Keratinocyte (primary cell): ENCODE measurements at regions not wholly inside any gene's neighbourhood (a gene's known extent, or its start where the extent isn't known, plus 50 kb on each side); places are given as distances from the start of the nearest gene placed in this dataset.

Experiments used
- DNase-seq: peaks from one replicate; pipeline ENCODE4 v3.0.0-alpha.2; 2011; ENCODE audit warnings: low read depth, missing footprints, low spot score
- FAIRE-seq: peaks from 2 replicates; lab custom pipeline; 2011; peaks lifted over from hg19 to GRCh38; lab: Jason Lieb, UNC
- H2AFZ ChIP-seq: 2 replicates; pipeline ENCODE4 v1.6.0; 2012; ENCODE audit warnings: low read length, control low read depth, inconsistent platforms; ENCODE audit not compliant: control insufficient read depth
- H3K27ac ChIP-seq: 2 replicates; pipeline ENCODE4 v1.5.1; 2011; ENCODE audit warnings: low read length; ENCODE audit not compliant: control insufficient read depth, insufficient read depth
- H3K27me3 ChIP-seq: 3 replicates; pipeline ENCODE4 v1.6.0; 2011; ENCODE audit warnings: low read length; ENCODE audit not compliant: control insufficient read depth, insufficient read depth; ENCODE audit errors: extremely low read depth
- H3K36me3 ChIP-seq, 2 experiments: 2 replicates in 1 of 2; 3 replicates in 1 of 2; pipeline ENCODE4 v1.5.1; 2011; ENCODE audit warnings: low read length in 2 of 2, mild to moderate bottlenecking in 1 of 2; ENCODE audit not compliant: control insufficient read depth in 2 of 2, insufficient read depth in 2 of 2; ENCODE audit errors: extremely low read depth in 1 of 2
- H3K4me1 ChIP-seq: 3 replicates; pipeline ENCODE4 v1.5.1; 2011; ENCODE audit warnings: low read length; ENCODE audit not compliant: control insufficient read depth, insufficient read depth; ENCODE audit errors: extremely low read depth
- H3K4me2 ChIP-seq: 3 replicates; pipeline ENCODE4 v1.6.0; 2011; ENCODE audit warnings: low read depth, low read length; ENCODE audit not compliant: control insufficient read depth, insufficient read depth; ENCODE audit errors: extremely low read depth
- H3K4me3 ChIP-seq, 3 experiments: fragments of 200-600 bp in 1 of 3; sonication (generic) in 1 of 3; 2 replicates in 2 of 3; 3 replicates in 1 of 3; pipeline ENCODE4 v1.5.1; 2011 to 2016; ENCODE audit warnings: low read length in 3 of 3, mild to moderate bottlenecking in 3 of 3, control low read depth in 2 of 3, inconsistent platforms in 1 of 3, low read depth in 1 of 3, mixed read lengths in 1 of 3, mixed run types in 1 of 3, moderate library complexity in 1 of 3; ENCODE audit not compliant: control insufficient read depth in 2 of 3, insufficient read depth in 2 of 3; ENCODE audit errors: extremely low read depth in 1 of 3
- H3K79me2 ChIP-seq: 2 replicates; pipeline ENCODE4 v1.6.0; 2012; ENCODE audit warnings: low read length; ENCODE audit not compliant: control insufficient read depth, insufficient read depth
- H3K9ac ChIP-seq: 3 replicates; pipeline ENCODE4 v1.6.0; 2011; ENCODE audit warnings: low read length; ENCODE audit not compliant: control insufficient read depth, insufficient read depth; ENCODE audit errors: extremely low read depth
- H3K9me1 ChIP-seq: 3 replicates; pipeline ENCODE4 v1.6.0; 2011; ENCODE audit warnings: low read length; ENCODE audit not compliant: control insufficient read depth, insufficient read depth; ENCODE audit errors: extremely low read depth
- H3K9me3 ChIP-seq: 2 replicates; pipeline ENCODE4 v1.5.1; 2012; ENCODE audit warnings: low read depth, low read length; ENCODE audit not compliant: control insufficient read depth
- H4K20me1 ChIP-seq: 3 replicates; pipeline ENCODE4 v1.6.0; 2011; ENCODE audit warnings: low read length; ENCODE audit not compliant: control insufficient read depth, insufficient read depth; ENCODE audit errors: extremely low read depth
- EZH2 ChIP-seq: IDR thresholded peaks from one replicate; pipeline ENCODE4 v1.6.1; 2012; ENCODE audit warnings: inconsistent platforms, mild to moderate bottlenecking, low read length, moderate library complexity
- dilution Hi-C: fragments of 300-500 bp; cut with MboI; formaldehyde crosslinking; loops from one replicate; pipeline ENCODE4 v1.7.0; 2020; ENCODE audit warnings: low sequenced_read_pairs; ENCODE audit not compliant: extremely low pct_ligation_motif_present
- TF ChIP-seq, protein P1 (sequence below), 3 experiments: IDR thresholded peaks in 1 of 3; conservative IDR thresholded peaks in 1 of 3; optimal IDR thresholded peaks in 1 of 3; 2 replicates in 2 of 3; 3 replicates in 1 of 3; pipeline versions ENCODE3 to v1.5.1; 2011; ENCODE audit warnings: low read length in 3 of 3, mild to moderate bottlenecking in 3 of 3, moderate library complexity in 2 of 3, control low read depth in 1 of 3, inconsistent platforms in 1 of 3; ENCODE audit not compliant: insufficient read depth in 2 of 3; ENCODE audit errors: extremely low read depth in 1 of 3

DNA sequence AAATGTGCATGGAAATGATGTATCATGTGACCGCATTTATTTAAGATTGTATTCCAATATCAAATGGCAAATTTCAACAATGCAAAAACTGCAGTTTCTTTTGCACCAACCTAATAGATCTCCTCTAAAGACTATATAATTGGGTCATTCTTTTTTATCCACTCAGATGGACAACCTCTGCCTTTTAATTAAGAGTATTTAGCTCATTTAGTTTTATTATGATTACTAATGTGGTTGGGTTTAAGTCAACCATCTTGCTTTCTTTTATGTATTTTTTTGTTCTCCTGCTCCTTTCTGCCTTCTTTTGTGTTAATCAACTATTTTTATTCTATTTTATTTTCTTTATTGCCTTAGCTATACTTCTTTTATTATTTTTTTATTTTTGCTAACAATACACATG, 468.5 kb upstream of the MKI67 start:
- Histone ChIP-seq H3K4me2 (no peak overlapping the region), H3K4me3 (no peak overlapping the region), H3K9me1 (no peaks in the 10 kb centered on the region), H3K27me3 (no peaks in the 10 kb centered on the region), H3K9me3 (no peaks in the 10 kb centered on the region), H4K20me1 (no peaks in the 10 kb centered on the region), H3K9ac (no peak overlapping the region), H3K27ac (no peak overlapping the region), H2AFZ (no peak overlapping the region), H3K79me2 (no peaks in the 10 kb centered on the region), H3K36me3 (no peaks in the 10 kb centered on the region), H3K4me1 (no peaks in the 10 kb centered on the region)
- DNase-seq (no peak), FAIRE-seq (no peak)
- dilution Hi-C loops, result no loop called here
- TF ChIP-seq, protein P1, sequence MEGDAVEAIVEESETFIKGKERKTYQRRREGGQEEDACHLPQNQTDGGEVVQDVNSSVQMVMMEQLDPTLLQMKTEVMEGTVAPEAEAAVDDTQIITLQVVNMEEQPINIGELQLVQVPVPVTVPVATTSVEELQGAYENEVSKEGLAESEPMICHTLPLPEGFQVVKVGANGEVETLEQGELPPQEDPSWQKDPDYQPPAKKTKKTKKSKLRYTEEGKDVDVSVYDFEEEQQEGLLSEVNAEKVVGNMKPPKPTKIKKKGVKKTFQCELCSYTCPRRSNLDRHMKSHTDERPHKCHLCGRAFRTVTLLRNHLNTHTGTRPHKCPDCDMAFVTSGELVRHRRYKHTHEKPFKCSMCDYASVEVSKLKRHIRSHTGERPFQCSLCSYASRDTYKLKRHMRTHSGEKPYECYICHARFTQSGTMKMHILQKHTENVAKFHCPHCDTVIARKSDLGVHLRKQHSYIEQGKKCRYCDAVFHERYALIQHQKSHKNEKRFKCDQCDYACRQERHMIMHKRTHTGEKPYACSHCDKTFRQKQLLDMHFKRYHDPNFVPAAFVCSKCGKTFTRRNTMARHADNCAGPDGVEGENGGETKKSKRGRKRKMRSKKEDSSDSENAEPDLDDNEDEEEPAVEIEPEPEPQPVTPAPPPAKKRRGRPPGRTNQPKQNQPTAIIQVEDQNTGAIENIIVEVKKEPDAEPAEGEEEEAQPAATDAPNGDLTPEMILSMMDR (optimal IDR thresholded peaks at IDR 0.05 in 1 of 3, IDR thresholded peaks at IDR 0.05 in 1 of 3, conservative IDR thresholded peaks at IDR 0.05 in 1 of 3; ENCODE audit: extremely low read depth in 1 of 3, insufficient read depth in 2 of 3, low read length in 3 of 3), result no peak
- no peak for TF ChIP-seq EZH2

- no peaks in the 10 kb centered on the region for H3K36me3 ChIP-seq
- H3K4me1 ChIP-seq, result no peaks in the 10 kb centered on the region
- H3K9me1 ChIP-seq, result no peaks in the 10 kb centered on the region
- no peak overlapping the region for H3K27ac ChIP-seq
- H3K4me3 ChIP-seq, result no peak overlapping the region
- TF ChIP-seq, protein P1 (optimal IDR thresholded peaks at IDR 0.05 in 1 of 3, IDR thresholded peaks at IDR 0.05 in 1 of 3, conservative IDR thresholded peaks at IDR 0.05 in 1 of 3; ENCODE audit: extremely low read depth in 1 of 3, insufficient read depth in 2 of 3, low read length in 3 of 3), result no peak
- no peak for TF ChIP-seq EZH2
- no peak overlapping the region for H2AFZ ChIP-seq
- no peak overlapping the region for H3K4me2 ChIP-seq
- DNase-seq (no peak), FAIRE-seq (no peak)
- dilution Hi-C loops, result no loop called here
- no peak overlapping the region for H3K9ac ChIP-seq
- H3K27me3 ChIP-seq, result no peaks in the 10 kb centered on the region
- no peaks in the 10 kb centered on the region for H3K9me3 ChIP-seq
- no peaks in the 10 kb centered on the region for H4K20me1 ChIP-seq
- H3K79me2 ChIP-seq, result no peaks in the 10 kb centered on the region
These were observed 470.7 kb upstream of the MKI67 start for GRCh38 chr10:128596906-128597305.
